WTC11 (cell line): ENCODE measurements at regions not wholly inside any gene's neighbourhood (a gene's known extent, or its start where the extent isn't known, plus 50 kb on each side); places are given as distances from the start of the nearest gene placed in this dataset.

ENCODE experiments used
- ATAC-seq: fragments of 200-7000 bp; cut with Tn5 transposase; 2 replicates; pipeline ENCODE4 v1.10.0; 2021; ENCODE audit warnings: mild to moderate bottlenecking, moderate library complexity
- CTCF ChIA-PET: fragments of 300-600 bp; sonication (Branson Sonifier 250); formaldehyde crosslinking; loops from one replicate; lab custom pipeline; 2021; ENCODE audit warnings: antibody characterized with exemption; lab: Charles Lee
- POLR2A ChIA-PET: fragments of 350-600 bp; sonication (Branson Sonifier 250); formaldehyde crosslinking; loops from one replicate; lab custom pipeline; 2021; ENCODE audit warnings: antibody characterized with exemption; lab: Charles Lee
- DNase-seq: peaks from one replicate; pipeline ENCODE4 v3.0.0; 2021; ENCODE audit warnings: low spot score
- H3K27ac Mint-ChIP-seq: 2 replicates; pipeline ENCODE4 v1.8.0; 2021; ENCODE audit warnings: mixed read lengths
- H3K27me3 Mint-ChIP-seq: 2 replicates; pipeline ENCODE4 v1.8.0; 2021; ENCODE audit warnings: low read depth, mild to moderate bottlenecking, moderate library complexity, mixed read lengths
- H3K36me3 Mint-ChIP-seq: 2 replicates; pipeline ENCODE4 v1.8.0; 2021; ENCODE audit warnings: mixed read lengths
- H3K4me1 Mint-ChIP-seq: 2 replicates; pipeline ENCODE4 v1.8.0; 2022; ENCODE audit warnings: mixed read lengths
- H3K4me3 Mint-ChIP-seq: 2 replicates; pipeline ENCODE4 v1.8.0; 2021; ENCODE audit warnings: mild to moderate bottlenecking, moderate library complexity, mixed read lengths
- H3K9me3 Mint-ChIP-seq: 2 replicates; pipeline ENCODE4 v1.8.0; 2021; ENCODE audit warnings: mixed read lengths
- AFF4 ChIP-seq: sonication (generic); formaldehyde crosslinking; IDR thresholded peaks from 2 replicates; pipeline ENCODE4 v1.8.1; 2023; ENCODE audit warnings: mild to moderate bottlenecking, missing genetic modification reagents, borderline replicate concordance
- EMX1 ChIP-seq: fragments of 250-450 bp; sonication (Bioruptor Pico); IDR thresholded peaks from 2 replicates; pipeline ENCODE4 v1.8.0; 2021; ENCODE audit warnings: mild to moderate bottlenecking
- ERG ChIP-seq: fragments of 250-450 bp; sonication (Bioruptor Pico); IDR thresholded peaks from 2 replicates; pipeline ENCODE4 v1.8.0; 2021; ENCODE audit warnings: mild to moderate bottlenecking
- HMGXB4 ChIP-seq: sonication (generic); formaldehyde crosslinking; IDR thresholded peaks from 2 replicates; pipeline ENCODE4 v1.8.1; 2023; ENCODE audit warnings: mild to moderate bottlenecking, moderate library complexity, missing genetic modification reagents
- USF2 ChIP-seq: sonication (generic); formaldehyde crosslinking; IDR thresholded peaks from 2 replicates; pipeline ENCODE4 v1.8.1; 2023; ENCODE audit warnings: mild to moderate bottlenecking, missing genetic modification reagents, moderate library complexity
- ZNF121 ChIP-seq: sonication (generic); formaldehyde crosslinking; IDR thresholded peaks from 2 replicates; pipeline ENCODE4 v1.8.0; 2023; ENCODE audit warnings: missing genetic modification reagents
- ZNF416 ChIP-seq: fragments of 250-450 bp; sonication (Bioruptor Pico); IDR thresholded peaks from 2 replicates; pipeline ENCODE4 v1.9.0; 2021; ENCODE audit warnings: mild to moderate bottlenecking, inconsistent platforms
- TF ChIP-seq, protein P1 (sequence below): sonication (generic); formaldehyde crosslinking; IDR thresholded peaks from 2 replicates; pipeline ENCODE4 v1.8.1; 2023; ENCODE audit warnings: mild to moderate bottlenecking, missing genetic modification reagents, moderate library complexity
- TF ChIP-seq, protein P2 (sequence below): sonication (generic); formaldehyde crosslinking; IDR thresholded peaks from 2 replicates; pipeline ENCODE4 v1.8.1; 2023; ENCODE audit warnings: mild to moderate bottlenecking, missing genetic modification reagents
- TF ChIP-seq, protein P3 (sequence below): sonication (generic); formaldehyde crosslinking; IDR thresholded peaks from 2 replicates; pipeline ENCODE4 v1.8.0; 2022; ENCODE audit warnings: missing genetic modification reagents
- TF ChIP-seq, protein P4 (sequence below): sonication (generic); formaldehyde crosslinking; conservative IDR thresholded peaks from 2 replicates; pipeline ENCODE4 v1.8.1; 2022; ENCODE audit warnings: mild to moderate bottlenecking, missing genetic modification reagents

GRCh38 chr9:89845321-89845720 is 240.5 kb downstream of the GADD45G start:
- TF ChIP-seq ERG (CRISPR knock-in tag) (no peak), ZNF416 (CRISPR knock-in tag) (no peak)
- TF ChIP-seq, all 79 proteins: peak for 0
- no peak overlapping the region for H3K4me3 Mint-ChIP-seq
- peaks cover 20% of the 10 kb centered on the region for H3K4me1 Mint-ChIP-seq
- ATAC-seq: no peak
- ChIA-PET POLR2A (no interaction called here), CTCF (no interaction called here)
- peaks cover 4% of the 10 kb centered on the region; the same call in 1 of the 2 replicates for H3K9me3 Mint-ChIP-seq
- no peak overlapping the region for H3K27ac Mint-ChIP-seq
- DNase-seq: no peak
- no peaks in the 10 kb centered on the region for H3K36me3 Mint-ChIP-seq
- peaks cover 3% of the 10 kb centered on the region for H3K27me3 Mint-ChIP-seq

GRCh38 chr9:89845862-89846261 is 241.1 kb downstream of the GADD45G start:
- Mint-ChIP-seq H3K4me3 (no peak overlapping the region), H3K27ac (no peak overlapping the region), H3K9me3 (peaks cover 4% of the 10 kb centered on the region; the same call in 1 of the 2 replicates)
- no peak for ATAC-seq
- CTCF ChIA-PET: no interaction called here
- no peak for TF ChIP-seq ZNF121
- no peak for TF ChIP-seq AFF4 (CRISPR knock-in tag)
- TF ChIP-seq, protein P1, sequence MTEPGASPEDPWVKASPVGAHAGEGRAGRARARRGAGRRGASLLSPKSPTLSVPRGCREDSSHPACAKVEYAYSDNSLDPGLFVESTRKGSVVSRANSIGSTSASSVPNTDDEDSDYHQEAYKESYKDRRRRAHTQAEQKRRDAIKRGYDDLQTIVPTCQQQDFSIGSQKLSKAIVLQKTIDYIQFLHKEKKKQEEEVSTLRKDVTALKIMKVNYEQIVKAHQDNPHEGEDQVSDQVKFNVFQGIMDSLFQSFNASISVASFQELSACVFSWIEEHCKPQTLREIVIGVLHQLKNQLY: no peak
- no peak for TF ChIP-seq HMGXB4 (CRISPR knock-in tag)
- no peak for TF ChIP-seq USF2 (CRISPR knock-in tag)
- TF ChIP-seq, all 79 proteins: peak for 0
- POLR2A ChIA-PET: no interaction called here
- peaks cover 20% of the 10 kb centered on the region for H3K4me1 Mint-ChIP-seq
- H3K36me3 Mint-ChIP-seq: no peaks in the 10 kb centered on the region
- peaks cover 3% of the 10 kb centered on the region for H3K27me3 Mint-ChIP-seq
- DNase-seq: no peak

- TF ChIP-seq, protein P2, sequence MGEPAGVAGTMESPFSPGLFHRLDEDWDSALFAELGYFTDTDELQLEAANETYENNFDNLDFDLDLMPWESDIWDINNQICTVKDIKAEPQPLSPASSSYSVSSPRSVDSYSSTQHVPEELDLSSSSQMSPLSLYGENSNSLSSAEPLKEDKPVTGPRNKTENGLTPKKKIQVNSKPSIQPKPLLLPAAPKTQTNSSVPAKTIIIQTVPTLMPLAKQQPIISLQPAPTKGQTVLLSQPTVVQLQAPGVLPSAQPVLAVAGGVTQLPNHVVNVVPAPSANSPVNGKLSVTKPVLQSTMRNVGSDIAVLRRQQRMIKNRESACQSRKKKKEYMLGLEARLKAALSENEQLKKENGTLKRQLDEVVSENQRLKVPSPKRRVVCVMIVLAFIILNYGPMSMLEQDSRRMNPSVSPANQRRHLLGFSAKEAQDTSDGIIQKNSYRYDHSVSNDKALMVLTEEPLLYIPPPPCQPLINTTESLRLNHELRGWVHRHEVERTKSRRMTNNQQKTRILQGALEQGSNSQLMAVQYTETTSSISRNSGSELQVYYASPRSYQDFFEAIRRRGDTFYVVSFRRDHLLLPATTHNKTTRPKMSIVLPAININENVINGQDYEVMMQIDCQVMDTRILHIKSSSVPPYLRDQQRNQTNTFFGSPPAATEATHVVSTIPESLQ (CRISPR knock-in tag): no peak
- TF ChIP-seq, protein P3, sequence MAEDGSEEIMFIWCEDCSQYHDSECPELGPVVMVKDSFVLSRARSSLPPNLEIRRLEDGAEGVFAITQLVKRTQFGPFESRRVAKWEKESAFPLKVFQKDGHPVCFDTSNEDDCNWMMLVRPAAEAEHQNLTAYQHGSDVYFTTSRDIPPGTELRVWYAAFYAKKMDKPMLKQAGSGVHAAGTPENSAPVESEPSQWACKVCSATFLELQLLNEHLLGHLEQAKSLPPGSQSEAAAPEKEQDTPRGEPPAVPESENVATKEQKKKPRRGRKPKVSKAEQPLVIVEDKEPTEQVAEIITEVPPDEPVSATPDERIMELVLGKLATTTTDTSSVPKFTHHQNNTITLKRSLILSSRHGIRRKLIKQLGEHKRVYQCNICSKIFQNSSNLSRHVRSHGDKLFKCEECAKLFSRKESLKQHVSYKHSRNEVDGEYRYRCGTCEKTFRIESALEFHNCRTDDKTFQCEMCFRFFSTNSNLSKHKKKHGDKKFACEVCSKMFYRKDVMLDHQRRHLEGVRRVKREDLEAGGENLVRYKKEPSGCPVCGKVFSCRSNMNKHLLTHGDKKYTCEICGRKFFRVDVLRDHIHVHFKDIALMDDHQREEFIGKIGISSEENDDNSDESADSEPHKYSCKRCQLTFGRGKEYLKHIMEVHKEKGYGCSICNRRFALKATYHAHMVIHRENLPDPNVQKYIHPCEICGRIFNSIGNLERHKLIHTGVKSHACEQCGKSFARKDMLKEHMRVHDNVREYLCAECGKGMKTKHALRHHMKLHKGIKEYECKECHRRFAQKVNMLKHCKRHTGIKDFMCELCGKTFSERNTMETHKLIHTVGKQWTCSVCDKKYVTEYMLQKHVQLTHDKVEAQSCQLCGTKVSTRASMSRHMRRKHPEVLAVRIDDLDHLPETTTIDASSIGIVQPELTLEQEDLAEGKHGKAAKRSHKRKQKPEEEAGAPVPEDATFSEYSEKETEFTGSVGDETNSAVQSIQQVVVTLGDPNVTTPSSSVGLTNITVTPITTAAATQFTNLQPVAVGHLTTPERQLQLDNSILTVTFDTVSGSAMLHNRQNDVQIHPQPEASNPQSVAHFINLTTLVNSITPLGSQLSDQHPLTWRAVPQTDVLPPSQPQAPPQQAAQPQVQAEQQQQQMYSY (CRISPR knock-in tag): no peak
- TF ChIP-seq, protein P4, sequence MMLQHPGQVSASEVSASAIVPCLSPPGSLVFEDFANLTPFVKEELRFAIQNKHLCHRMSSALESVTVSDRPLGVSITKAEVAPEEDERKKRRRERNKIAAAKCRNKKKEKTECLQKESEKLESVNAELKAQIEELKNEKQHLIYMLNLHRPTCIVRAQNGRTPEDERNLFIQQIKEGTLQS (CRISPR knock-in tag): no peak
- no peak for TF ChIP-seq EMX1 (CRISPR knock-in tag)
- Mint-ChIP-seq H3K27ac (no peak overlapping the region), H3K36me3 (no peaks in the 10 kb centered on the region), H3K4me1 (peaks cover 12% of the 10 kb centered on the region), H3K9me3 (peaks cover 4% of the 10 kb centered on the region; the same call in 1 of the 2 replicates), H3K27me3 (peaks cover 3% of the 10 kb centered on the region), H3K4me3 (no peak overlapping the region)
- POLR2A ChIA-PET: no interaction called here
- CTCF ChIA-PET: no interaction called here
- ATAC-seq (no peak), DNase-seq (no peak)
Observed at GRCh38 chr9:89848060-89849040, 243.5 kb downstream of the GADD45G start.
